SK-N-SH treated with all-trans-retinoic acid at 6 μM for 48 hours (cell line): ENCODE measurements at regions not wholly inside any gene's neighbourhood (a gene's known extent, or its start where the extent isn't known, plus 50 kb on each side); places are given as distances from the start of the nearest gene placed in this dataset.

ENCODE experiments used
- ATAC-seq: fragments of 200-7000 bp; cut with Tn5 transposase; 3 replicates; pipeline ENCODE4 v1.9.1; 2020; ENCODE audit warnings: mild to moderate bottlenecking, moderate library complexity
- ARNTL ChIP-seq: fragments of 450-650 bp; formaldehyde crosslinking; IDR thresholded peaks from 2 replicates; pipeline ENCODE4 v1.5.0; 2020; ENCODE audit warnings: low read depth, mild to moderate bottlenecking, moderate library complexity, borderline replicate concordance
- CSDC2 ChIP-seq: fragments of 250-450 bp; sonication (Bioruptor Pico); IDR thresholded peaks from 2 replicates; pipeline ENCODE4 v1.5.0; 2020; ENCODE audit warnings: mild to moderate bottlenecking, moderate library complexity
- ISL1 ChIP-seq: fragments of 250-450 bp; sonication (Bioruptor Pico); IDR thresholded peaks from 2 replicates; pipeline ENCODE4 v2.1.2; 2022; ENCODE audit warnings: mild to moderate bottlenecking, moderate library complexity
- OSR1 ChIP-seq: fragments of 250-450 bp; sonication (Bioruptor Pico); IDR thresholded peaks from 2 replicates; pipeline ENCODE4 v1.8.0; 2022; ENCODE audit warnings: moderate library complexity, mild to moderate bottlenecking, inconsistent platforms
- PPARA ChIP-seq: fragments of 250-450 bp; sonication (Bioruptor Pico); IDR thresholded peaks from 2 replicates; pipeline ENCODE4 v1.5.0; 2020; ENCODE audit warnings: mild to moderate bottlenecking, borderline replicate concordance
- RARB ChIP-seq: fragments of 250-450 bp; sonication (Bioruptor Pico); IDR thresholded peaks from 2 replicates; pipeline ENCODE4 v1.8.0; 2021; ENCODE audit warnings: mild to moderate bottlenecking, moderate library complexity
- SNAI2 ChIP-seq: fragments of 250-450 bp; sonication (Bioruptor Pico); IDR thresholded peaks from 2 replicates; pipeline ENCODE4 v1.5.0; 2020; ENCODE audit warnings: mild to moderate bottlenecking, moderate library complexity
- TCF4 ChIP-seq: fragments of 250-450 bp; sonication (Bioruptor Pico); IDR thresholded peaks from 2 replicates; pipeline ENCODE4 v1.8.0; 2021; ENCODE audit warnings: mild to moderate bottlenecking, moderate library complexity, borderline replicate concordance
- TOX ChIP-seq: fragments of 250-450 bp; sonication (Bioruptor Pico); IDR thresholded peaks from 2 replicates; pipeline ENCODE4 v1.8.0; 2021; ENCODE audit warnings: mild to moderate bottlenecking, moderate library complexity, borderline replicate concordance
- ZC3H10 ChIP-seq: fragments of 250-450 bp; sonication (Bioruptor Pico); IDR thresholded peaks from 2 replicates; pipeline ENCODE4 v1.5.1; 2021; ENCODE audit warnings: mild to moderate bottlenecking, moderate library complexity
- ZFP3 ChIP-seq: fragments of 250-450 bp; sonication (Bioruptor Pico); IDR thresholded peaks from 2 replicates; pipeline ENCODE4 v1.5.0; 2020; ENCODE audit warnings: mild to moderate bottlenecking, moderate library complexity
- ZFP30 ChIP-seq: fragments of 450-650 bp; formaldehyde crosslinking; IDR thresholded peaks from 2 replicates; pipeline ENCODE4 v1.5.0; 2022; ENCODE audit warnings: mild to moderate bottlenecking, moderate library complexity
- ZNF70 ChIP-seq: fragments of 450-650 bp; formaldehyde crosslinking; IDR thresholded peaks from 2 replicates; pipeline ENCODE4 v1.5.0; 2020; ENCODE audit warnings: mild to moderate bottlenecking, moderate library complexity
- ZNF8 ChIP-seq: fragments of 450-650 bp; formaldehyde crosslinking; IDR thresholded peaks from 2 replicates; pipeline ENCODE4 v1.5.0; 2020; ENCODE audit warnings: mild to moderate bottlenecking, moderate library complexity
- TF ChIP-seq, protein P1 (sequence below): fragments of 250-450 bp; sonication (Bioruptor Pico); IDR thresholded peaks from 2 replicates; pipeline ENCODE4 v1.8.0; 2021; ENCODE audit warnings: low read depth, mild to moderate bottlenecking, moderate library complexity, borderline replicate concordance
- TF ChIP-seq, protein P2 (sequence below): fragments of 250-450 bp; sonication (Bioruptor Pico); IDR thresholded peaks from 2 replicates; pipeline ENCODE4 v1.5.0; 2020; ENCODE audit warnings: mild to moderate bottlenecking, moderate library complexity
- TF ChIP-seq, protein P3 (sequence below): fragments of 250-450 bp; sonication (Bioruptor Pico); IDR thresholded peaks from 2 replicates; pipeline ENCODE4 v1.5.1; 2020; ENCODE audit warnings: low read depth, mild to moderate bottlenecking, moderate library complexity
- TF ChIP-seq, protein P4 (sequence below): fragments of 250-450 bp; sonication (Bioruptor Pico); IDR thresholded peaks from 2 replicates; pipeline ENCODE4 v1.8.0; 2020; ENCODE audit warnings: mild to moderate bottlenecking, moderate library complexity, borderline replicate concordance
- TF ChIP-seq, protein P5 (sequence below): fragments of 250-450 bp; sonication (Bioruptor Pico); IDR thresholded peaks from 2 replicates; pipeline ENCODE4 v1.5.1; 2021; ENCODE audit warnings: mild to moderate bottlenecking, moderate library complexity

DNA sequence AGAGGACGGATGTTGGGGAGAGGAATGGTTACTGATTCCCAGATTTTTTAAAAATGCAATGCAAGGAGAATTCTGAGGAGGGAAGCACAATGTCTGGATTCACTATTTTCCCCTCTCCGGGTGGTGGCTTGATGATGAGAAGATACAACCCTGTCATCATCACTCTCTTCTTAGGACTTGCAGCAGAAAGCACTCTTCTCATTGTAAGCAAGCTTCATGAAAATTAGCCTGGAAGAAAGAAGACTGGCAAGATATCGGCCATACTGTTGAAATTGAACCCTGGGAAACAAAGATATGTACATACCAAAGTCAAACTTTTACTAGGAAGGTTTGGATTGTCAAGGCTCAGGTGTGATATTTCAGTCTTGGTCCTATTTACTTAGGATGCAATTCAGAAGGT lies 195.7 kb downstream of the EDN1 start:
- ATAC-seq, result no peak
- TF ChIP-seq ZNF8 (CRISPR knock-in tag) (no peak), ARNTL (CRISPR knock-in tag) (no peak), TOX (CRISPR knock-in tag) (no peak), TCF4 (no peak), ZC3H10 (CRISPR knock-in tag) (no peak), ZFP30 (no peak)
- TF ChIP-seq, protein P1, sequence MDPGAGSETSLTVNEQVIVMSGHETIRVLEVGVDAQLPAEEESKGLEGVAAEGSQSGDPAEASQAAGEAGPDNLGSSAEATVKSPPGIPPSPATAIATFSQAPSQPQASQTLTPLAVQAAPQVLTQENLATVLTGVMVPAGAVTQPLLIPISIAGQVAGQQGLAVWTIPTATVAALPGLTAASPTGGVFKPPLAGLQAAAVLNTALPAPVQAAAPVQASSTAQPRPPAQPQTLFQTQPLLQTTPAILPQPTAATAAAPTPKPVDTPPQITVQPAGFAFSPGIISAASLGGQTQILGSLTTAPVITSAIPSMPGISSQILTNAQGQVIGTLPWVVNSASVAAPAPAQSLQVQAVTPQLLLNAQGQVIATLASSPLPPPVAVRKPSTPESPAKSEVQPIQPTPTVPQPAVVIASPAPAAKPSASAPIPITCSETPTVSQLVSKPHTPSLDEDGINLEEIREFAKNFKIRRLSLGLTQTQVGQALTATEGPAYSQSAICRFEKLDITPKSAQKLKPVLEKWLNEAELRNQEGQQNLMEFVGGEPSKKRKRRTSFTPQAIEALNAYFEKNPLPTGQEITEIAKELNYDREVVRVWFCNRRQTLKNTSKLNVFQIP, result no peak
- TF ChIP-seq, protein P2, sequence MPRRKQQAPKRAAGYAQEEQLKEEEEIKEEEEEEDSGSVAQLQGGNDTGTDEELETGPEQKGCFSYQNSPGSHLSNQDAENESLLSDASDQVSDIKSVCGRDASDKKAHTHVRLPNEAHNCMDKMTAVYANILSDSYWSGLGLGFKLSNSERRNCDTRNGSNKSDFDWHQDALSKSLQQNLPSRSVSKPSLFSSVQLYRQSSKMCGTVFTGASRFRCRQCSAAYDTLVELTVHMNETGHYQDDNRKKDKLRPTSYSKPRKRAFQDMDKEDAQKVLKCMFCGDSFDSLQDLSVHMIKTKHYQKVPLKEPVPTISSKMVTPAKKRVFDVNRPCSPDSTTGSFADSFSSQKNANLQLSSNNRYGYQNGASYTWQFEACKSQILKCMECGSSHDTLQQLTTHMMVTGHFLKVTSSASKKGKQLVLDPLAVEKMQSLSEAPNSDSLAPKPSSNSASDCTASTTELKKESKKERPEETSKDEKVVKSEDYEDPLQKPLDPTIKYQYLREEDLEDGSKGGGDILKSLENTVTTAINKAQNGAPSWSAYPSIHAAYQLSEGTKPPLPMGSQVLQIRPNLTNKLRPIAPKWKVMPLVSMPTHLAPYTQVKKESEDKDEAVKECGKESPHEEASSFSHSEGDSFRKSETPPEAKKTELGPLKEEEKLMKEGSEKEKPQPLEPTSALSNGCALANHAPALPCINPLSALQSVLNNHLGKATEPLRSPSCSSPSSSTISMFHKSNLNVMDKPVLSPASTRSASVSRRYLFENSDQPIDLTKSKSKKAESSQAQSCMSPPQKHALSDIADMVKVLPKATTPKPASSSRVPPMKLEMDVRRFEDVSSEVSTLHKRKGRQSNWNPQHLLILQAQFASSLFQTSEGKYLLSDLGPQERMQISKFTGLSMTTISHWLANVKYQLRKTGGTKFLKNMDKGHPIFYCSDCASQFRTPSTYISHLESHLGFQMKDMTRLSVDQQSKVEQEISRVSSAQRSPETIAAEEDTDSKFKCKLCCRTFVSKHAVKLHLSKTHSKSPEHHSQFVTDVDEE (CRISPR knock-in tag), result no peak
- TF ChIP-seq, protein P3, sequence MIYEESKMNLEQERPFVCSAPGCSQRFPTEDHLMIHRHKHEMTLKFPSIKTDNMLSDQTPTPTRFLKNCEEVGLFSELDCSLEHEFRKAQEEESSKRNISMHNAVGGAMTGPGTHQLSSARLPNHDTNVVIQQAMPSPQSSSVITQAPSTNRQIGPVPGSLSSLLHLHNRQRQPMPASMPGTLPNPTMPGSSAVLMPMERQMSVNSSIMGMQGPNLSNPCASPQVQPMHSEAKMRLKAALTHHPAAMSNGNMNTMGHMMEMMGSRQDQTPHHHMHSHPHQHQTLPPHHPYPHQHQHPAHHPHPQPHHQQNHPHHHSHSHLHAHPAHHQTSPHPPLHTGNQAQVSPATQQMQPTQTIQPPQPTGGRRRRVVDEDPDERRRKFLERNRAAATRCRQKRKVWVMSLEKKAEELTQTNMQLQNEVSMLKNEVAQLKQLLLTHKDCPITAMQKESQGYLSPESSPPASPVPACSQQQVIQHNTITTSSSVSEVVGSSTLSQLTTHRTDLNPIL (CRISPR knock-in tag), result no peak

DNA sequence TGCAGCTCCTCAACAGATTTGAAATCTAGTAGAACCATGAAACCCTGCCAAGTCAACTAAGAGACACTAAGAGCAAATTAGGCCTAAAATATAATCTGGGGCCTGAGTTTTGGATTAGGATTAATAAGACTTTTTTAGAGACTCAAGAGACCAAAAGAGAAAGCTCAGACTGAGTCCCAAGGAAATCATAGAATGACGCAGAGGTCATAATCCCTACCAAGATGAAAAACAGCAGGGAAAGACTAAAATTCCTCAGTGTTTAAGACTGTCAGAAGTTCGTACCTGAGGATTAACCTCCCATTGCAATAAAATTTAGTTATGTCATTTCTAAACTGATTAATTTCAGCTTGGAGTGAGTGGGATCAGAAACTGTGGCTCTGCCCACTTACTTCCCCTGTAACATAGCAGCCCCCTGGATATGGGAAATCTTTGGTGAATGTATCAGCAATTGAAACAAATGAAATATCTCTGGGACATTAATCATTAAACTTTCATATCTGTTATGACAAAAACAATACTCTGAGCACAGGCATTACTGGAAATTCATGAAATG lies 200.3 kb downstream of the EDN1 start:
- TF ChIP-seq ISL1 (CRISPR knock-in tag) (no peak), PPARA (CRISPR knock-in tag) (no peak), RARB (CRISPR knock-in tag) (no peak), TCF4 (no peak), ZFP3 (no peak), ARNTL (CRISPR knock-in tag) (no peak), CSDC2 (CRISPR knock-in tag) (no peak), TOX (CRISPR knock-in tag) (no peak), ZNF70 (CRISPR knock-in tag) (no peak), OSR1 (CRISPR knock-in tag) (no peak), SNAI2 (CRISPR knock-in tag) (no peak), ZC3H10 (CRISPR knock-in tag) (no peak), ZFP30 (no peak), ZNF8 (CRISPR knock-in tag) (no peak)
- TF ChIP-seq, protein P4, sequence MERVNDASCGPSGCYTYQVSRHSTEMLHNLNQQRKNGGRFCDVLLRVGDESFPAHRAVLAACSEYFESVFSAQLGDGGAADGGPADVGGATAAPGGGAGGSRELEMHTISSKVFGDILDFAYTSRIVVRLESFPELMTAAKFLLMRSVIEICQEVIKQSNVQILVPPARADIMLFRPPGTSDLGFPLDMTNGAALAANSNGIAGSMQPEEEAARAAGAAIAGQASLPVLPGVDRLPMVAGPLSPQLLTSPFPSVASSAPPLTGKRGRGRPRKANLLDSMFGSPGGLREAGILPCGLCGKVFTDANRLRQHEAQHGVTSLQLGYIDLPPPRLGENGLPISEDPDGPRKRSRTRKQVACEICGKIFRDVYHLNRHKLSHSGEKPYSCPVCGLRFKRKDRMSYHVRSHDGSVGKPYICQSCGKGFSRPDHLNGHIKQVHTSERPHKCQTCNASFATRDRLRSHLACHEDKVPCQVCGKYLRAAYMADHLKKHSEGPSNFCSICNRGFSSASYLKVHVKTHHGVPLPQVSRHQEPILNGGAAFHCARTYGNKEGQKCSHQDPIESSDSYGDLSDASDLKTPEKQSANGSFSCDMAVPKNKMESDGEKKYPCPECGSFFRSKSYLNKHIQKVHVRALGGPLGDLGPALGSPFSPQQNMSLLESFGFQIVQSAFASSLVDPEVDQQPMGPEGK (CRISPR knock-in tag), result no peak
- TF ChIP-seq, protein P1, result no peak
- TF ChIP-seq, protein P3 (CRISPR knock-in tag), result no peak
- TF ChIP-seq, protein P5, sequence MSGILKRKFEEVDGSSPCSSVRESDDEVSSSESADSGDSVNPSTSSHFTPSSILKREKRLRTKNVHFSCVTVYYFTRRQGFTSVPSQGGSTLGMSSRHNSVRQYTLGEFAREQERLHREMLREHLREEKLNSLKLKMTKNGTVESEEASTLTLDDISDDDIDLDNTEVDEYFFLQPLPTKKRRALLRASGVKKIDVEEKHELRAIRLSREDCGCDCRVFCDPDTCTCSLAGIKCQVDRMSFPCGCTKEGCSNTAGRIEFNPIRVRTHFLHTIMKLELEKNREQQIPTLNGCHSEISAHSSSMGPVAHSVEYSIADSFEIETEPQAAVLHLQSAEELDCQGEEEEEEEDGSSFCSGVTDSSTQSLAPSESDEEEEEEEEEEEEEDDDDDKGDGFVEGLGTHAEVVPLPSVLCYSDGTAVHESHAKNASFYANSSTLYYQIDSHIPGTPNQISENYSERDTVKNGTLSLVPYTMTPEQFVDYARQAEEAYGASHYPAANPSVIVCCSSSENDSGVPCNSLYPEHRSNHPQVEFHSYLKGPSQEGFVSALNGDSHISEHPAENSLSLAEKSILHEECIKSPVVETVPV, result no peak
- TF ChIP-seq, protein P2 (CRISPR knock-in tag), result no peak
- TF ChIP-seq, all 23 proteins: peak for 0
- peak; percentile 41 for ATAC-seq
